ENCODE measurements at regions not wholly inside any gene's neighbourhood (a gene's known extent, or its start where the extent isn't known, plus 50 kb on each side); places are given as distances from the start of the nearest gene placed in this dataset.

GRCh38 chr10:78557433-78557925 lies 511.3 kb upstream of the ZMIZ1 start:
- Histone ChIP-seq H3K9me2 (ENCODE audit: insufficient read depth, low read length) (no peaks in the 10 kb centered on the region), H2AFZ (ENCODE audit: low read length) (no peak overlapping the region), H3K4me2 (ENCODE audit: low read length) (no peak overlapping the region), H3K79me2 (ENCODE audit: insufficient read depth, low read depth, low read length) (no peaks in the 10 kb centered on the region), H4K20me1 (ENCODE audit: insufficient read depth, low read length) (no peaks in the 10 kb centered on the region), H3K9me3 (ENCODE audit: low read length) (no peaks in the 10 kb centered on the region; the same call in 1 of the 2 replicates), H3K36me3 (ENCODE audit: insufficient read depth, low read length) (no peaks in the 10 kb centered on the region), H3K27ac (ENCODE audit: low read depth, low read length, poor library complexity, severe bottlenecking) (no peak overlapping the region), H3K4me3 (ENCODE audit: low read depth, low read length, poor library complexity, severe bottlenecking) (no peak overlapping the region), H3K4me1 (ENCODE audit: insufficient read depth, low read length, poor library complexity, severe bottlenecking) (peaks cover 9% of the 10 kb centered on the region)
- no peak for DNase-seq (ENCODE audit: low spot score)
- POLR2A ChIA-PET = no interaction called here
- BruUV-seq (replicated peaks) = no TSS peak
- TF ChIP-seq CTCF (conservative IDR thresholded peaks at IDR 0.05; ENCODE audit: low read length) (no peak), EZH2phosphoT487 (IDR thresholded peaks at IDR 0.05; ENCODE audit: borderline replicate concordance, low read depth, low read length) (no peak)
- CTCF ChIA-PET (ENCODE audit: unreplicated experiment) = no interaction called here
- intact Hi-C loops (cut with micrococcal nuclease; ENCODE audit: unreplicated experiment) = no loop called here

- intact Hi-C loops (cut with micrococcal nuclease; ENCODE audit: unreplicated experiment) = no loop called here
- no peak overlapping the region for H2AFZ ChIP-seq (ENCODE audit: low read length)
- no peaks in the 10 kb centered on the region for H3K9me2 ChIP-seq (ENCODE audit: insufficient read depth, low read length)
- DNase-seq (ENCODE audit: low spot score) = no peak
- no peaks in the 10 kb centered on the region for H3K79me2 ChIP-seq (ENCODE audit: insufficient read depth, low read depth, low read length)
- H3K27ac ChIP-seq (ENCODE audit: low read depth, low read length, poor library complexity, severe bottlenecking) = no peak overlapping the region
- BruUV-seq (replicated peaks) = no TSS peak
- H3K36me3 ChIP-seq (ENCODE audit: insufficient read depth, low read length) = no peaks in the 10 kb centered on the region
- no peaks in the 10 kb centered on the region for H3K4me1 ChIP-seq (ENCODE audit: insufficient read depth, low read length, poor library complexity, severe bottlenecking)
- no peak overlapping the region for H3K4me3 ChIP-seq (ENCODE audit: low read depth, low read length, poor library complexity, severe bottlenecking)
- ChIA-PET POLR2A (no interaction called here), CTCF (ENCODE audit: unreplicated experiment) (no interaction called here)
- H4K20me1 ChIP-seq (ENCODE audit: insufficient read depth, low read length) = no peaks in the 10 kb centered on the region
- no peak overlapping the region for H3K4me2 ChIP-seq (ENCODE audit: low read length)
- no peaks in the 10 kb centered on the region for H3K9me3 ChIP-seq (ENCODE audit: low read length)
- TF ChIP-seq CTCF (conservative IDR thresholded peaks at IDR 0.05; ENCODE audit: low read length) (no peak), EZH2phosphoT487 (IDR thresholded peaks at IDR 0.05; ENCODE audit: borderline replicate concordance, low read depth, low read length) (no peak)
These were observed 509.0 kb upstream of the ZMIZ1 start for GRCh38 chr10:78559661-78560340.

GRCh38 chr10:78560341-78560688 lies 508.5 kb upstream of the ZMIZ1 start:
- no peak overlapping the region for H3K4me3 ChIP-seq (ENCODE audit: low read depth, low read length, poor library complexity, severe bottlenecking)
- TF ChIP-seq EZH2phosphoT487 (IDR thresholded peaks at IDR 0.05; ENCODE audit: borderline replicate concordance, low read depth, low read length) = no peak
- no peaks in the 10 kb centered on the region for H3K36me3 ChIP-seq (ENCODE audit: insufficient read depth, low read length)
- no TSS peak for BruUV-seq (replicated peaks)
- no peak for DNase-seq (ENCODE audit: low spot score)
- H4K20me1 ChIP-seq (ENCODE audit: insufficient read depth, low read length) = no peaks in the 10 kb centered on the region
- H3K27ac ChIP-seq (ENCODE audit: low read depth, low read length, poor library complexity, severe bottlenecking) = no peak overlapping the region
- intact Hi-C loops (cut with micrococcal nuclease; ENCODE audit: unreplicated experiment) = no loop called here
- H3K9me2 ChIP-seq (ENCODE audit: insufficient read depth, low read length) = no peaks in the 10 kb centered on the region
- H2AFZ ChIP-seq (ENCODE audit: low read length) = no peak overlapping the region
- ChIA-PET POLR2A (no interaction called here), CTCF (ENCODE audit: unreplicated experiment) (no interaction called here)
- H3K79me2 ChIP-seq (ENCODE audit: insufficient read depth, low read depth, low read length) = no peaks in the 10 kb centered on the region
- H3K4me1 ChIP-seq (ENCODE audit: insufficient read depth, low read length, poor library complexity, severe bottlenecking) = no peaks in the 10 kb centered on the region
- no peaks in the 10 kb centered on the region for H3K9me3 ChIP-seq (ENCODE audit: low read length)
- no peak overlapping the region for H3K4me2 ChIP-seq (ENCODE audit: low read length)

Data from OCI-LY7 (cell line).